ENCODE measurements at regions not wholly inside any gene's neighbourhood (a gene's known extent, or its start where the extent isn't known, plus 50 kb on each side); places are given as distances from the start of the nearest gene placed in this dataset.

GRCh38 chr3:39587113-39587512 lies 119.6 kb downstream of the MOBP start:
- H3K27ac ChIP-seq (ENCODE audit: low read depth, low read length, poor library complexity, severe bottlenecking) = no peak overlapping the region
- no peaks in the 10 kb centered on the region for H4K20me1 ChIP-seq (ENCODE audit: insufficient read depth, low read length)
- H3K4me3 ChIP-seq (ENCODE audit: low read depth, low read length, poor library complexity, severe bottlenecking) = no peak overlapping the region
- H3K4me1 ChIP-seq (ENCODE audit: insufficient read depth, low read length, severe bottlenecking) = no peaks in the 10 kb centered on the region
- no peaks in the 10 kb centered on the region for H3K27me3 ChIP-seq (ENCODE audit: insufficient read depth, low read length)
- no peaks in the 10 kb centered on the region for H3K36me3 ChIP-seq (ENCODE audit: insufficient read depth, low read length)
- H3F3A ChIP-seq (ENCODE audit: insufficient read depth, low read length) = no peaks in the 10 kb centered on the region
- no peaks in the 10 kb centered on the region for H3K9me2 ChIP-seq (ENCODE audit: low read depth, low read length)
- H3K9me3 ChIP-seq (ENCODE audit: low read length) = no peaks in the 10 kb centered on the region
- TF ChIP-seq CTCF (IDR thresholded peaks at IDR 0.05; ENCODE audit: low read length) = no peak
- TF ChIP-seq EZH2 (IDR thresholded peaks at IDR 0.05; ENCODE audit: borderline replicate concordance, low read length) = no peak
- H3K9ac ChIP-seq (ENCODE audit: low read length) = no peak overlapping the region
- no peak overlapping the region for H3K4me2 ChIP-seq (ENCODE audit: low read length)
- H2AFZ ChIP-seq (ENCODE audit: low read length) = no peak overlapping the region
- no peaks in the 10 kb centered on the region for H3K79me2 ChIP-seq (ENCODE audit: insufficient read depth, low read length)

- TF ChIP-seq EZH2 (IDR thresholded peaks at IDR 0.05; ENCODE audit: borderline replicate concordance, low read length) (no peak), CTCF (IDR thresholded peaks at IDR 0.05; ENCODE audit: low read length) (no peak)
- Histone ChIP-seq H4K20me1 (ENCODE audit: insufficient read depth, low read length) (no peaks in the 10 kb centered on the region), H3K4me3 (ENCODE audit: low read depth, low read length, poor library complexity, severe bottlenecking) (no peak overlapping the region), H3K4me2 (ENCODE audit: low read length) (no peak overlapping the region), H3K27me3 (ENCODE audit: insufficient read depth, low read length) (no peaks in the 10 kb centered on the region), H2AFZ (ENCODE audit: low read length) (no peak overlapping the region), H3K27ac (ENCODE audit: low read depth, low read length, poor library complexity, severe bottlenecking) (no peak overlapping the region), H3K9me2 (ENCODE audit: low read depth, low read length) (no peaks in the 10 kb centered on the region), H3K79me2 (ENCODE audit: insufficient read depth, low read length) (no peaks in the 10 kb centered on the region), H3K4me1 (ENCODE audit: insufficient read depth, low read length, severe bottlenecking) (no peaks in the 10 kb centered on the region), H3F3A (ENCODE audit: insufficient read depth, low read length) (no peaks in the 10 kb centered on the region), H3K9me3 (ENCODE audit: low read length) (no peaks in the 10 kb centered on the region), H3K9ac (ENCODE audit: low read length) (no peak overlapping the region), H3K36me3 (ENCODE audit: insufficient read depth, low read length) (no peaks in the 10 kb centered on the region)
Observed at GRCh38 chr3:39590806-39591205, 123.3 kb downstream of the MOBP start.

- Histone ChIP-seq H3K36me3 (ENCODE audit: insufficient read depth, low read length) (no peaks in the 10 kb centered on the region), H3K4me2 (ENCODE audit: low read length) (no peak overlapping the region), H3K27ac (ENCODE audit: low read depth, low read length, poor library complexity, severe bottlenecking) (no peak overlapping the region), H2AFZ (ENCODE audit: low read length) (no peak overlapping the region), H3K79me2 (ENCODE audit: insufficient read depth, low read length) (no peaks in the 10 kb centered on the region), H3K9ac (ENCODE audit: low read length) (no peak overlapping the region), H3K9me2 (ENCODE audit: low read depth, low read length) (no peaks in the 10 kb centered on the region), H3K4me1 (ENCODE audit: insufficient read depth, low read length, severe bottlenecking) (no peaks in the 10 kb centered on the region), H3K4me3 (ENCODE audit: low read depth, low read length, poor library complexity, severe bottlenecking) (no peak overlapping the region), H4K20me1 (ENCODE audit: insufficient read depth, low read length) (no peaks in the 10 kb centered on the region), H3K27me3 (ENCODE audit: insufficient read depth, low read length) (no peaks in the 10 kb centered on the region), H3F3A (ENCODE audit: insufficient read depth, low read length) (no peaks in the 10 kb centered on the region), H3K9me3 (ENCODE audit: low read length) (no peaks in the 10 kb centered on the region)
- TF ChIP-seq CTCF (IDR thresholded peaks at IDR 0.05; ENCODE audit: low read length) (no peak), EZH2 (IDR thresholded peaks at IDR 0.05; ENCODE audit: borderline replicate concordance, low read length) (no peak)
Observed at GRCh38 chr3:39592311-39593050, 125.0 kb downstream of the MOBP start.

Measured in OCI-LY1 (cell line).